ENCODE measurements at regions not wholly inside any gene's neighbourhood (a gene's known extent, or its start where the extent isn't known, plus 50 kb on each side); places are given as distances from the start of the nearest gene placed in this dataset.

- TF ChIP-seq CTCF (IDR thresholded peaks at IDR 0.05; ENCODE audit: extremely low read depth, low read depth, low read length) = peak; percentile 96
- peak; percentile 90 for DNase-seq (ENCODE audit: insufficient read length, low spot score, missing footprints)
- Histone ChIP-seq H3K4me1 (ENCODE audit: insufficient read depth, low read length) (no peaks in the 10 kb centered on the region), H3K27me3 (ENCODE audit: insufficient read depth, low read length) (no peaks in the 10 kb centered on the region), H3K4me2 (ENCODE audit: insufficient read depth, low read length) (no peak overlapping the region), H3K79me2 (ENCODE audit: insufficient read depth, low read length) (no peaks in the 10 kb centered on the region), H2AFZ (ENCODE audit: low read length) (no peak overlapping the region), H3K27ac (ENCODE audit: low read depth, low read length) (no peak overlapping the region), H3K9me3 (ENCODE audit: low read depth, low read length) (no peaks in the 10 kb centered on the region), H3K36me3 (ENCODE audit: insufficient read depth, low read length) (no peaks in the 10 kb centered on the region), H4K20me1 (ENCODE audit: insufficient read depth, low read length) (no peaks in the 10 kb centered on the region), H3K4me3 (ENCODE audit: insufficient read depth, low read length) (no peak overlapping the region)
Observed at GRCh38 chr20:20860078-20860806, 147.8 kb upstream of the RALGAPA2 start.

DNA sequence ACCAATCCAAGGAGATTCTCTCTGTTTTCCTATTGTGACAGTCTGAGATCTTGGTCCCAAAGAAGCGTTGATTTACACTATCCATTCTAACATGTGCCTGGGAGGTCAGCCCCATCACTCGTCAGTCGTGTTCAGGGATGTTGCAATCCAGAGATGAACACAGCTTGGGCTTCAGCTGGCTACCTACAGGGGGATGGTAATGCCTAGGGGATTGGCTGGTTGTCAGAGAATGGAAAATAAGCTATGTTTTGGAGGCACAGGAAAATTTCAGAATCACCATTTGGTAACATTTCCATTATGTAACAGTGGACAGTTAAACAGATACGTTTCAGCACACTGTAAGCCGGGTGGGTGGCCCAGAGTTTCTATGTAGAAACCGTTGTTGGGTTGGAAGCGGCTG lies 147.1 kb upstream of the RALGAPA2 start:
- no peaks in the 10 kb centered on the region for H4K20me1 ChIP-seq (ENCODE audit: insufficient read depth, low read length)
- no peaks in the 10 kb centered on the region for H3K27me3 ChIP-seq (ENCODE audit: insufficient read depth, low read length)
- no peaks in the 10 kb centered on the region for H3K9me3 ChIP-seq (ENCODE audit: low read depth, low read length)
- TF ChIP-seq CTCF (IDR thresholded peaks at IDR 0.05; ENCODE audit: extremely low read depth, low read depth, low read length) = no peak
- H3K4me3 ChIP-seq (ENCODE audit: insufficient read depth, low read length) = no peak overlapping the region
- no peak overlapping the region for H2AFZ ChIP-seq (ENCODE audit: low read length)
- no peak overlapping the region for H3K4me2 ChIP-seq (ENCODE audit: insufficient read depth, low read length)
- no peak overlapping the region for H3K27ac ChIP-seq (ENCODE audit: low read depth, low read length)
- H3K36me3 ChIP-seq (ENCODE audit: insufficient read depth, low read length) = no peaks in the 10 kb centered on the region
- no peaks in the 10 kb centered on the region for H3K79me2 ChIP-seq (ENCODE audit: insufficient read depth, low read length)
- no peak for DNase-seq (ENCODE audit: insufficient read length, low spot score, missing footprints)
- H3K4me1 ChIP-seq (ENCODE audit: insufficient read depth, low read length) = no peaks in the 10 kb centered on the region

GRCh38 chr20:20856956-20857355 lies 144.5 kb upstream of the RALGAPA2 start:
- Histone ChIP-seq H3K27ac (ENCODE audit: low read depth, low read length) (no peak overlapping the region), H3K36me3 (ENCODE audit: insufficient read depth, low read length) (no peaks in the 10 kb centered on the region), H3K79me2 (ENCODE audit: insufficient read depth, low read length) (no peaks in the 10 kb centered on the region), H3K27me3 (ENCODE audit: insufficient read depth, low read length) (no peaks in the 10 kb centered on the region), H3K4me2 (ENCODE audit: insufficient read depth, low read length) (no peak overlapping the region), H3K4me1 (ENCODE audit: insufficient read depth, low read length) (no peaks in the 10 kb centered on the region), H3K4me3 (ENCODE audit: insufficient read depth, low read length) (no peak overlapping the region), H3K9me3 (ENCODE audit: low read depth, low read length) (no peaks in the 10 kb centered on the region), H4K20me1 (ENCODE audit: insufficient read depth, low read length) (no peaks in the 10 kb centered on the region), H2AFZ (ENCODE audit: low read length) (no peak overlapping the region)
- no peak for DNase-seq (ENCODE audit: insufficient read length, low spot score, missing footprints)
- TF ChIP-seq CTCF (IDR thresholded peaks at IDR 0.05; ENCODE audit: extremely low read depth, low read depth, low read length) = no peak

DNA sequence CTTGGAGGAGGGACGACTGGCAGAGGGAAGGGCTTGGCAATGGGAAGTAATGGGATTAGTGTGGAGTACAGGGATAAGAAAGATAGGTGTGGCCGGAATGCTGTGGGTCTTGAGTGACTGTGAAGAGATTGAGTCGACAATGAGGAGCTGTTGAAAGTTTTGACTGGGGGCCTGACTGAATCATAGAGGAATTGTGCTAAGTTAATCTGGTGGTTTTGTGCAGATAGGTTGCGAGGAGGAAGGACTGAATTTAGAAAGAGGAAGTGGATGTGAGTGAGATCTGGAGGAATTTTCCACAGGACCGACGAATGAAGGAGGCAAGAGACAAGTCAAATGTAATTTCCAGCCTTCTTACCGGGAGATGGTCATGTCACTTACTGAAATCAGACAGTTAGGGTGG lies 143.9 kb upstream of the RALGAPA2 start:
- no peaks in the 10 kb centered on the region for H3K36me3 ChIP-seq (ENCODE audit: insufficient read depth, low read length)
- no peaks in the 10 kb centered on the region for H3K79me2 ChIP-seq (ENCODE audit: insufficient read depth, low read length)
- no peak overlapping the region for H2AFZ ChIP-seq (ENCODE audit: low read length)
- H3K4me1 ChIP-seq (ENCODE audit: insufficient read depth, low read length) = no peaks in the 10 kb centered on the region
- no peak overlapping the region for H3K27ac ChIP-seq (ENCODE audit: low read depth, low read length)
- no peaks in the 10 kb centered on the region for H3K9me3 ChIP-seq (ENCODE audit: low read depth, low read length)
- no peak overlapping the region for H3K4me3 ChIP-seq (ENCODE audit: insufficient read depth, low read length)
- no peak overlapping the region for H3K4me2 ChIP-seq (ENCODE audit: insufficient read depth, low read length)
- no peak for DNase-seq (ENCODE audit: insufficient read length, low spot score, missing footprints)
- no peaks in the 10 kb centered on the region for H4K20me1 ChIP-seq (ENCODE audit: insufficient read depth, low read length)
- no peaks in the 10 kb centered on the region for H3K27me3 ChIP-seq (ENCODE audit: insufficient read depth, low read length)
- TF ChIP-seq CTCF (IDR thresholded peaks at IDR 0.05; ENCODE audit: extremely low read depth, low read depth, low read length) = no peak

Data from osteoblast (primary cell).